Smooth muscle cell (in vitro differentiated cells): ENCODE measurements at regions not wholly inside any gene's neighbourhood (a gene's known extent, or its start where the extent isn't known, plus 50 kb on each side); places are given as distances from the start of the nearest gene placed in this dataset.

Experiments
- DNase-seq: peaks from one replicate; lab custom pipeline; 2025; ENCODE audit not compliant: unreplicated experiment; lab: John Stamatoyannopoulos, UW
- H2AFZ ChIP-seq: fragments of 200-600 bp; sonication (generic); 2 replicates; pipeline ENCODE4 v1.6.0; 2016; ENCODE audit warnings: antibody characterized with exemption, low read depth, mild to moderate bottlenecking
- H3F3A ChIP-seq: fragments of 200-600 bp; sonication (generic); 2 replicates; pipeline ENCODE4 v1.6.0; 2017; ENCODE audit warnings: antibody characterized with exemption, low read depth
- H3K27ac ChIP-seq: fragments of 200-600 bp; sonication (generic); 2 replicates; pipeline ENCODE4 v1.5.1; 2016; ENCODE audit warnings: low read depth, mild to moderate bottlenecking
- H3K27me3 ChIP-seq: fragments of 200-600 bp; sonication (generic); 2 replicates; pipeline ENCODE4 v1.6.1; 2016; ENCODE audit warnings: low read depth, mild to moderate bottlenecking
- H3K36me3 ChIP-seq: fragments of 200-600 bp; sonication (generic); 2 replicates; pipeline ENCODE4 v1.5.1; 2016; ENCODE audit warnings: low read depth
- H3K4me1 ChIP-seq: fragments of 200-600 bp; sonication (generic); 2 replicates; pipeline ENCODE4 v1.5.1; 2016; ENCODE audit warnings: low read depth
- H3K4me2 ChIP-seq: fragments of 200-600 bp; sonication (generic); 2 replicates; pipeline ENCODE4 v1.6.0; 2016; ENCODE audit warnings: mild to moderate bottlenecking
- H3K4me3 ChIP-seq: fragments of 200-600 bp; sonication (generic); 2 replicates; pipeline ENCODE4 v1.5.1; 2016; ENCODE audit warnings: mild to moderate bottlenecking
- H3K79me2 ChIP-seq: fragments of 200-600 bp; sonication (generic); 2 replicates; pipeline ENCODE4 v1.6.0; 2016; ENCODE audit warnings: low read depth, mild to moderate bottlenecking
- H3K9ac ChIP-seq: fragments of 200-600 bp; sonication (generic); 2 replicates; pipeline ENCODE4 v1.6.0; 2016; ENCODE audit warnings: low read depth
- H3K9me3 ChIP-seq: fragments of 200-600 bp; sonication (generic); replicated peaks from 2 replicates; pipeline ENCODE4 v1.5.1; 2016; ENCODE audit warnings: low read depth
- H4K20me1 ChIP-seq: fragments of 200-600 bp; sonication (generic); 2 replicates; pipeline ENCODE4 v1.6.0; 2016; ENCODE audit warnings: low read depth
- WGBS: methylation state at CpG from one replicate; pipeline ENCODE4 v1.1.7; 2016; ENCODE audit warnings: low lambda C conversion rate; 5-methylcytosine and 5-hydroxymethylcytosine counted together
- TF ChIP-seq, protein P1 (sequence below): fragments of 200-600 bp; sonication (generic); IDR thresholded peaks from 2 replicates; pipeline ENCODE4 v1.5.1; 2017; ENCODE audit warnings: borderline replicate concordance, mild to moderate bottlenecking, antibody characterized with exemption; ENCODE audit not compliant: insufficient read depth, poor library complexity, severe bottlenecking

DNA sequence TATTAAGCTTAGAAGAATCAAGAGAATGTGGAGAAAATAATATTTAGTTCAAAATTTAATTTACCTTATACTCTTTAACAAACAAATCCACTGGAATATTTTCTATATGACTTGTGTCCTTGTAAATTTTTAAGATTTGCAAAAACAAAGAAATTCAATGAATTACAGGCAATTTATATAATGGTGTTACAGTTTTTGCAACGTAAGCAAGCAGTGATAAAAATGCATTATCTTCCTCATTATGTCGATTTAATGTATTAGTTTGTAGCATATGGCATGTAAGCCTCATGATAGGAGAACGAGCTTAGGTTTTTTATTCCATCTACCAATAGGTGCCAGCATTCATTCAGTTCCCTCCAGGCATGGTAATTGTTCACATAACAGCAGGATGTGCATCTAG is 100.0 kb upstream of the PCDH9 start:
- no peaks in the 10 kb centered on the region for H3K4me1 ChIP-seq
- H2AFZ ChIP-seq: no peak overlapping the region
- no peak overlapping the region for H3K4me3 ChIP-seq
- WGBS: 84% methylated on average over 3 of the region's 3 CpGs
- H3K9me3 ChIP-seq: no peaks in the 10 kb centered on the region
- H3K27me3 ChIP-seq: no peaks in the 10 kb centered on the region
- no peak overlapping the region for H3K27ac ChIP-seq
- no peaks in the 10 kb centered on the region for H3K79me2 ChIP-seq
- H4K20me1 ChIP-seq: no peaks in the 10 kb centered on the region
- TF ChIP-seq, protein P1, sequence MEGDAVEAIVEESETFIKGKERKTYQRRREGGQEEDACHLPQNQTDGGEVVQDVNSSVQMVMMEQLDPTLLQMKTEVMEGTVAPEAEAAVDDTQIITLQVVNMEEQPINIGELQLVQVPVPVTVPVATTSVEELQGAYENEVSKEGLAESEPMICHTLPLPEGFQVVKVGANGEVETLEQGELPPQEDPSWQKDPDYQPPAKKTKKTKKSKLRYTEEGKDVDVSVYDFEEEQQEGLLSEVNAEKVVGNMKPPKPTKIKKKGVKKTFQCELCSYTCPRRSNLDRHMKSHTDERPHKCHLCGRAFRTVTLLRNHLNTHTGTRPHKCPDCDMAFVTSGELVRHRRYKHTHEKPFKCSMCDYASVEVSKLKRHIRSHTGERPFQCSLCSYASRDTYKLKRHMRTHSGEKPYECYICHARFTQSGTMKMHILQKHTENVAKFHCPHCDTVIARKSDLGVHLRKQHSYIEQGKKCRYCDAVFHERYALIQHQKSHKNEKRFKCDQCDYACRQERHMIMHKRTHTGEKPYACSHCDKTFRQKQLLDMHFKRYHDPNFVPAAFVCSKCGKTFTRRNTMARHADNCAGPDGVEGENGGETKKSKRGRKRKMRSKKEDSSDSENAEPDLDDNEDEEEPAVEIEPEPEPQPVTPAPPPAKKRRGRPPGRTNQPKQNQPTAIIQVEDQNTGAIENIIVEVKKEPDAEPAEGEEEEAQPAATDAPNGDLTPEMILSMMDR: no peak
- no peak for DNase-seq
- no peaks in the 10 kb centered on the region for H3F3A ChIP-seq
- H3K9ac ChIP-seq: no peak overlapping the region
- H3K36me3 ChIP-seq: no peaks in the 10 kb centered on the region
- H3K4me2 ChIP-seq: no peak overlapping the region

DNA sequence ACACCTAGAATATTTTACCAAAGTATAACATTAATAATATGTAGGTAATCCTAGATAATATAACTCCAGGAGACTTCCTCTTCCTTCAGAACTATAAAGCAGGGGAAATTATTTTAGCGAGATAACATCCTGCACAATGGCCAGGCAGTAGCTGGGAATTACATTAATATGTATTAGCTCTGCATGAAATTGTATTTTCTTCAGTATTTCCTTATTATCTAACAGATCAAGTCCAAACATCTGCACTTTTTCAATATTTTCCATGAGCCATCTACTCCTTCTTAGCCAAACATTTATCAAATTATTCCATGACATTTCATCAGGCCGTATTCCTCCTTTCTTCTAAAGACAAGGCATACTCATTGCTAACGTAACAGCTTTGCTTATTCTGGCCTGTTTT is 98.8 kb upstream of the PCDH9 start:
- Histone ChIP-seq H2AFZ (no peak overlapping the region), H3K4me3 (no peak overlapping the region), H3K9me3 (no peaks in the 10 kb centered on the region), H3F3A (no peaks in the 10 kb centered on the region), H4K20me1 (no peaks in the 10 kb centered on the region), H3K9ac (no peak overlapping the region), H3K79me2 (no peaks in the 10 kb centered on the region), H3K36me3 (no peaks in the 10 kb centered on the region), H3K27me3 (no peaks in the 10 kb centered on the region), H3K4me1 (no peaks in the 10 kb centered on the region), H3K27ac (no peak overlapping the region), H3K4me2 (no peak overlapping the region)
- no peak for DNase-seq
- 89% methylated on average over 3 of the region's 3 CpGs for WGBS
- TF ChIP-seq, protein P1: no peak

DNA sequence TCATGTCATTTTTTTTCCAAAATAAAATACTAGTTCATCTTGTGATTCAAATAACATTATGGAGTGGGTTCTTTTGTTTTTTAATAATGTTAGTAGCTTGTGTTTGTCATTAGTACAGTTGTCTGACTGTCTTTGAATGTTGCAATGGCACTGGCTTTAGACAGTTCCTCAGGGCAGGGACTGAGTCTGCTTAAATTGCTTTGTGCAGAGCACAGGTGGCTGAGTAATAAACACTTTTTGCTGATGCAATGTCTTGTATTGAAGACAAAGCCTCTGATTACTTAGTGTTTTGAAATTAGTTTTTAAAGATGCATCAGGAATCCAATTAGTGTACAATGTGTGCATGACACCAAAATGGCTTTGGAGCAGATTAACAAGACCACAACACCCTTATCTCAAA is 88.7 kb upstream of the PCDH9 start:
- Histone ChIP-seq H3F3A (no peaks in the 10 kb centered on the region), H3K4me2 (no peak overlapping the region), H3K27ac (no peak overlapping the region), H3K27me3 (no peaks in the 10 kb centered on the region), H4K20me1 (no peaks in the 10 kb centered on the region), H3K36me3 (no peaks in the 10 kb centered on the region), H3K4me3 (no peak overlapping the region), H3K9ac (no peak overlapping the region), H2AFZ (no peak overlapping the region), H3K79me2 (no peaks in the 10 kb centered on the region), H3K9me3 (no peaks in the 10 kb centered on the region), H3K4me1 (no peaks in the 10 kb centered on the region)
- DNase-seq: no peak
- TF ChIP-seq, protein P1: no peak

DNA sequence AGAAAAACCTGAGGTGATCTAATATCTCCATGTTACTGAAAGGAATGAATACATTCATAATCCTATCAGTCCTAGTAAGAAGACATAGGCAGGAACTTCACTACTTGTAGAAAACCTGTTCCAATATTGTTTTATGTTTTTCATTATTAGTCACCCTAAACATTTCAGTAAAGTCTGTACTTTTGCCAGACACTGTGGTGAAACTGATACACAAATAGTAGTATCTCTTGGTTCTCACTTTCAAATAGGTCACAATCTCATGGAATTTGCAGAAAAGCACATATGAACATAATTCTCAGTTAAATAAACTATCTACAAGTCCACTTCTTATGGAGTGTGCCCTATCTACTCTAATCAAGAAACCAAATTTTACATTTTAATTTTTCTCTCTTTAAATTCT is 88.3 kb upstream of the PCDH9 start:
- H3K27me3 ChIP-seq: no peaks in the 10 kb centered on the region
- no peak overlapping the region for H3K27ac ChIP-seq
- no peaks in the 10 kb centered on the region for H3K4me1 ChIP-seq
- H3F3A ChIP-seq: no peaks in the 10 kb centered on the region
- H3K9me3 ChIP-seq: no peaks in the 10 kb centered on the region
- H2AFZ ChIP-seq: no peak overlapping the region
- TF ChIP-seq, protein P1: no peak
- H3K9ac ChIP-seq: no peak overlapping the region
- H3K79me2 ChIP-seq: no peaks in the 10 kb centered on the region
- H4K20me1 ChIP-seq: no peaks in the 10 kb centered on the region
- no peak overlapping the region for H3K4me2 ChIP-seq
- H3K36me3 ChIP-seq: no peaks in the 10 kb centered on the region
- DNase-seq: no peak
- no peak overlapping the region for H3K4me3 ChIP-seq
